ENCODE measurements at regions not wholly inside any gene's neighbourhood (a gene's known extent, or its start where the extent isn't known, plus 50 kb on each side); places are given as distances from the start of the nearest gene placed in this dataset.
A peak's percentile ranks its signal among the peaks of the same experiment; 100 is the strongest.
"Not testable (repeated sequence)": the region's sequence is repeated elsewhere in the genome, so short reads cannot be mapped to it uniquely, and the experiment has no call there.

GRCh38 chr6:140153703-140154102 lies 779.3 kb upstream of the CITED2 start:
- no peak overlapping the region for H3K23ac ChIP-seq (ENCODE audit: low read length in 2 of 2)
- H2BK12ac ChIP-seq (ENCODE audit: low read length in 2 of 2): no peak overlapping the region
- H3K4ac ChIP-seq (ENCODE audit: low read depth in 1 of 2, low read length in 2 of 2): no peak overlapping the region
- no peaks in the 10 kb centered on the region for H3K36me3 ChIP-seq (ENCODE audit: control insufficient read depth in 1 of 2, insufficient read depth in 2 of 2, low read depth in 1 of 2, low read length in 2 of 2)
- H3K4me2 ChIP-seq (ENCODE audit: low read length, poor library complexity, severe bottlenecking): no peak overlapping the region
- no peak overlapping the region for H3K14ac ChIP-seq (ENCODE audit: low read length in 2 of 2)
- no peak overlapping the region for H2BK5ac ChIP-seq (ENCODE audit: low read depth, low read length, poor library complexity, severe bottlenecking)
- no peak overlapping the region for H2AFZ ChIP-seq (ENCODE audit: low read depth, low read length)
- no peak for DNase-seq
- H2BK120ac ChIP-seq (ENCODE audit: low read depth, low read length): no peak overlapping the region
- no peaks in the 10 kb centered on the region for H3K79me1 ChIP-seq (replicated peaks; ENCODE audit: low read length, poor library complexity, severe bottlenecking)
- H3K27ac ChIP-seq (ENCODE audit: low read length, poor library complexity, severe bottlenecking): no peak overlapping the region
- H3K9ac ChIP-seq (ENCODE audit: low read length): no peak overlapping the region
- H3K4me1 ChIP-seq (ENCODE audit: control insufficient read depth, insufficient read depth, low read depth, low read length): no peaks in the 10 kb centered on the region
- H3K27me3 ChIP-seq (ENCODE audit: control insufficient read depth in 1 of 2, insufficient read depth in 1 of 2, low read length in 2 of 2): no peaks in the 10 kb centered on the region
- WGBS: 97% methylated on average over 1 of the region's 1 CpG
- H3K9me3 ChIP-seq (ENCODE audit: control insufficient read depth, low read length): peaks cover 7% of the 10 kb centered on the region
- H2BK15ac ChIP-seq (ENCODE audit: low read depth, poor library complexity, severe bottlenecking): no peak overlapping the region
- H2AK5ac ChIP-seq (ENCODE audit: low read length, severe bottlenecking): no peak overlapping the region
- H4K91ac ChIP-seq (ENCODE audit: low read length): no peak overlapping the region
- no peak overlapping the region for H3K18ac ChIP-seq (ENCODE audit: low read depth in 1 of 2, low read length in 2 of 2)
- no peak overlapping the region for H3K4me3 ChIP-seq (ENCODE audit: insufficient read depth in 1 of 2, low read depth in 1 of 2, low read length in 2 of 2)
- no peak overlapping the region for H4K8ac ChIP-seq (ENCODE audit: low read length)

- H3K4me3 ChIP-seq (ENCODE audit: insufficient read depth in 1 of 2, low read depth in 1 of 2, low read length in 2 of 2); H3K14ac ChIP-seq (ENCODE audit: low read length in 2 of 2); H2AK5ac ChIP-seq (ENCODE audit: low read length, severe bottlenecking); H2BK15ac ChIP-seq (ENCODE audit: low read depth, poor library complexity, severe bottlenecking); H3K27ac ChIP-seq (ENCODE audit: low read length, poor library complexity, severe bottlenecking); H2AFZ ChIP-seq (ENCODE audit: low read depth, low read length); H3K4me1 ChIP-seq (ENCODE audit: control insufficient read depth, insufficient read depth, low read depth, low read length); H3K4me2 ChIP-seq (ENCODE audit: low read length, poor library complexity, severe bottlenecking); H3K36me3 ChIP-seq (ENCODE audit: control insufficient read depth in 1 of 2, insufficient read depth in 2 of 2, low read depth in 1 of 2, low read length in 2 of 2); H3K79me1 ChIP-seq (replicated peaks; ENCODE audit: low read length, poor library complexity, severe bottlenecking); H3K27me3 ChIP-seq (ENCODE audit: control insufficient read depth in 1 of 2, insufficient read depth in 1 of 2, low read length in 2 of 2); H3K9ac ChIP-seq (ENCODE audit: low read length); H4K8ac ChIP-seq (ENCODE audit: low read length); H2BK12ac ChIP-seq (ENCODE audit: low read length in 2 of 2); H3K9me3 ChIP-seq (ENCODE audit: control insufficient read depth, low read length); H2BK120ac ChIP-seq (ENCODE audit: low read depth, low read length); DNase-seq; H4K91ac ChIP-seq (ENCODE audit: low read length); H3K23ac ChIP-seq (ENCODE audit: low read length in 2 of 2); H2BK5ac ChIP-seq (ENCODE audit: low read depth, low read length, poor library complexity, severe bottlenecking); H3K4ac ChIP-seq (ENCODE audit: low read depth in 1 of 2, low read length in 2 of 2): not testable (repeated sequence)
- WGBS: 98% methylated on average over 64 of the region's 67 CpGs
- peak overlapping the region in 1 of 2 experiments; percentile 62 for H3K18ac ChIP-seq (ENCODE audit: low read depth in 1 of 2, low read length in 2 of 2)
These were observed 773.7 kb upstream of the CITED2 start for GRCh38 chr6:140147825-140148814.

GRCh38 chr6:140140891-140141290 lies 766.4 kb upstream of the CITED2 start:
- no peak overlapping the region for H3K4me3 ChIP-seq (ENCODE audit: insufficient read depth in 1 of 2, low read depth in 1 of 2, low read length in 2 of 2)
- H3K18ac ChIP-seq (ENCODE audit: low read depth in 1 of 2, low read length in 2 of 2): no peak overlapping the region
- peaks cover 3% of the 10 kb centered on the region for H3K4me1 ChIP-seq (ENCODE audit: control insufficient read depth, insufficient read depth, low read depth, low read length)
- no peak overlapping the region for H3K9ac ChIP-seq (ENCODE audit: low read length)
- H3K4ac ChIP-seq (ENCODE audit: low read depth in 1 of 2, low read length in 2 of 2): no peak overlapping the region
- H3K27ac ChIP-seq (ENCODE audit: low read length, poor library complexity, severe bottlenecking): no peak overlapping the region
- H3K27me3 ChIP-seq (ENCODE audit: control insufficient read depth in 1 of 2, insufficient read depth in 1 of 2, low read length in 2 of 2): no peaks in the 10 kb centered on the region
- no peak overlapping the region for H3K23ac ChIP-seq (ENCODE audit: low read length in 2 of 2)
- H3K9me3 ChIP-seq (ENCODE audit: control insufficient read depth, low read length): no peaks in the 10 kb centered on the region
- H3K36me3 ChIP-seq (ENCODE audit: control insufficient read depth in 1 of 2, insufficient read depth in 2 of 2, low read depth in 1 of 2, low read length in 2 of 2): no peaks in the 10 kb centered on the region
- H3K4me2 ChIP-seq (ENCODE audit: low read length, poor library complexity, severe bottlenecking): no peak overlapping the region
- H2BK5ac ChIP-seq (ENCODE audit: low read depth, low read length, poor library complexity, severe bottlenecking): no peak overlapping the region
- no peak overlapping the region for H2AK5ac ChIP-seq (ENCODE audit: low read length, severe bottlenecking)
- no peak overlapping the region for H4K8ac ChIP-seq (ENCODE audit: low read length)
- WGBS: no CpG with 5 or more reads among the region's 1 CpG
- no peak overlapping the region for H4K91ac ChIP-seq (ENCODE audit: low read length)
- H3K14ac ChIP-seq (ENCODE audit: low read length in 2 of 2): no peak overlapping the region
- H2BK15ac ChIP-seq (ENCODE audit: low read depth, poor library complexity, severe bottlenecking): no peak overlapping the region
- no peak overlapping the region for H2AFZ ChIP-seq (ENCODE audit: low read depth, low read length)
- H2BK120ac ChIP-seq (ENCODE audit: low read depth, low read length): no peak overlapping the region
- DNase-seq: no peak
- H3K79me1 ChIP-seq (replicated peaks; ENCODE audit: low read length, poor library complexity, severe bottlenecking): no peaks in the 10 kb centered on the region
- H2BK12ac ChIP-seq (ENCODE audit: low read length in 2 of 2): no peak overlapping the region

- no peak overlapping the region for H3K4me2 ChIP-seq (ENCODE audit: low read length, poor library complexity, severe bottlenecking)
- H3K27ac ChIP-seq (ENCODE audit: low read length, poor library complexity, severe bottlenecking): no peak overlapping the region
- no peak overlapping the region for H3K4ac ChIP-seq (ENCODE audit: low read depth in 1 of 2, low read length in 2 of 2)
- H2BK120ac ChIP-seq (ENCODE audit: low read depth, low read length): no peak overlapping the region
- WGBS: 70% methylated on average over 5 of the region's 5 CpGs
- H3K4me3 ChIP-seq (ENCODE audit: insufficient read depth in 1 of 2, low read depth in 1 of 2, low read length in 2 of 2): no peak overlapping the region
- H3K14ac ChIP-seq (ENCODE audit: low read length in 2 of 2): no peak overlapping the region
- H3K9me3 ChIP-seq (ENCODE audit: control insufficient read depth, low read length): peaks cover 17% of the 10 kb centered on the region
- no peak overlapping the region for H3K9ac ChIP-seq (ENCODE audit: low read length)
- H3K27me3 ChIP-seq (ENCODE audit: control insufficient read depth in 1 of 2, insufficient read depth in 1 of 2, low read length in 2 of 2): no peaks in the 10 kb centered on the region
- no peaks in the 10 kb centered on the region for H3K79me1 ChIP-seq (replicated peaks; ENCODE audit: low read length, poor library complexity, severe bottlenecking)
- peak overlapping the region in 1 of 2 experiments; percentile 63 for H2BK12ac ChIP-seq (ENCODE audit: low read length in 2 of 2)
- H2BK15ac ChIP-seq (ENCODE audit: low read depth, poor library complexity, severe bottlenecking): no peak overlapping the region
- H3K18ac ChIP-seq (ENCODE audit: low read depth in 1 of 2, low read length in 2 of 2): peak overlapping the region in 1 of 2 experiments; percentile 14
- no peak overlapping the region for H4K91ac ChIP-seq (ENCODE audit: low read length)
- peaks cover 3% of the 10 kb centered on the region for H3K4me1 ChIP-seq (ENCODE audit: control insufficient read depth, insufficient read depth, low read depth, low read length)
- H2BK5ac ChIP-seq (ENCODE audit: low read depth, low read length, poor library complexity, severe bottlenecking): peak overlapping the region; percentile 22
- H4K8ac ChIP-seq (ENCODE audit: low read length): no peak overlapping the region
- DNase-seq: no peak
- no peaks in the 10 kb centered on the region for H3K36me3 ChIP-seq (ENCODE audit: control insufficient read depth in 1 of 2, insufficient read depth in 2 of 2, low read depth in 1 of 2, low read length in 2 of 2)
- no peak overlapping the region for H2AK5ac ChIP-seq (ENCODE audit: low read length, severe bottlenecking)
- H2AFZ ChIP-seq (ENCODE audit: low read depth, low read length): no peak overlapping the region
- no peak overlapping the region for H3K23ac ChIP-seq (ENCODE audit: low read length in 2 of 2)
These were observed 764.0 kb upstream of the CITED2 start for GRCh38 chr6:140138311-140139010.
